ENCODE measurements at regions not wholly inside any gene's neighbourhood (a gene's known extent, or its start where the extent isn't known, plus 50 kb on each side); places are given as distances from the start of the nearest gene placed in this dataset.

DNA sequence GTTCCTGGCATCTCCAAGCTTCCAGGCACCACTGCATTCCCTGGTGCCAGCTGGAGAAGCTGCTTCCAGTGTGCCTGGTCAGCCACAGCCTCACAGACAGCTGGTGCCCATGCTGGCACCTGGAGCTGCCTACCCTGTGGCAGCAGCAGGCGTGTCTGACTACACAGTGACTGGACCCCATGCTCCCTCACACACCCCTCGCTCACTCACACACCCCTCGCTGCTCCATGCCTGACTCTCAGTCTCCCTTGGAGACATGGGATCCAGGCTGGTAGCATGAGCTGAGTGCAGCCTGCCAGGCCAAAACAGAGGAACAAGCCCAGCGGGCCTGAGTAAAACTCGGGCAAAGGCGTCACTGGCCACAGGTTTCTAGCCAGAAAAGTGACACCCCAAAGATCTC is 59.1 kb upstream of the SMIM36 start:
- TF ChIP-seq, protein P1, sequence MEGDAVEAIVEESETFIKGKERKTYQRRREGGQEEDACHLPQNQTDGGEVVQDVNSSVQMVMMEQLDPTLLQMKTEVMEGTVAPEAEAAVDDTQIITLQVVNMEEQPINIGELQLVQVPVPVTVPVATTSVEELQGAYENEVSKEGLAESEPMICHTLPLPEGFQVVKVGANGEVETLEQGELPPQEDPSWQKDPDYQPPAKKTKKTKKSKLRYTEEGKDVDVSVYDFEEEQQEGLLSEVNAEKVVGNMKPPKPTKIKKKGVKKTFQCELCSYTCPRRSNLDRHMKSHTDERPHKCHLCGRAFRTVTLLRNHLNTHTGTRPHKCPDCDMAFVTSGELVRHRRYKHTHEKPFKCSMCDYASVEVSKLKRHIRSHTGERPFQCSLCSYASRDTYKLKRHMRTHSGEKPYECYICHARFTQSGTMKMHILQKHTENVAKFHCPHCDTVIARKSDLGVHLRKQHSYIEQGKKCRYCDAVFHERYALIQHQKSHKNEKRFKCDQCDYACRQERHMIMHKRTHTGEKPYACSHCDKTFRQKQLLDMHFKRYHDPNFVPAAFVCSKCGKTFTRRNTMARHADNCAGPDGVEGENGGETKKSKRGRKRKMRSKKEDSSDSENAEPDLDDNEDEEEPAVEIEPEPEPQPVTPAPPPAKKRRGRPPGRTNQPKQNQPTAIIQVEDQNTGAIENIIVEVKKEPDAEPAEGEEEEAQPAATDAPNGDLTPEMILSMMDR (IDR thresholded peaks at IDR 0.05) = no peak
- TF ChIP-seq POLR2A (IDR thresholded peaks at IDR 0.05) = no peak

All from lower leg skin (tissue), 3 donors.